ENCODE measurements at regions not wholly inside any gene's neighbourhood (a gene's known extent, or its start where the extent isn't known, plus 50 kb on each side); places are given as distances from the start of the nearest gene placed in this dataset.

DNA sequence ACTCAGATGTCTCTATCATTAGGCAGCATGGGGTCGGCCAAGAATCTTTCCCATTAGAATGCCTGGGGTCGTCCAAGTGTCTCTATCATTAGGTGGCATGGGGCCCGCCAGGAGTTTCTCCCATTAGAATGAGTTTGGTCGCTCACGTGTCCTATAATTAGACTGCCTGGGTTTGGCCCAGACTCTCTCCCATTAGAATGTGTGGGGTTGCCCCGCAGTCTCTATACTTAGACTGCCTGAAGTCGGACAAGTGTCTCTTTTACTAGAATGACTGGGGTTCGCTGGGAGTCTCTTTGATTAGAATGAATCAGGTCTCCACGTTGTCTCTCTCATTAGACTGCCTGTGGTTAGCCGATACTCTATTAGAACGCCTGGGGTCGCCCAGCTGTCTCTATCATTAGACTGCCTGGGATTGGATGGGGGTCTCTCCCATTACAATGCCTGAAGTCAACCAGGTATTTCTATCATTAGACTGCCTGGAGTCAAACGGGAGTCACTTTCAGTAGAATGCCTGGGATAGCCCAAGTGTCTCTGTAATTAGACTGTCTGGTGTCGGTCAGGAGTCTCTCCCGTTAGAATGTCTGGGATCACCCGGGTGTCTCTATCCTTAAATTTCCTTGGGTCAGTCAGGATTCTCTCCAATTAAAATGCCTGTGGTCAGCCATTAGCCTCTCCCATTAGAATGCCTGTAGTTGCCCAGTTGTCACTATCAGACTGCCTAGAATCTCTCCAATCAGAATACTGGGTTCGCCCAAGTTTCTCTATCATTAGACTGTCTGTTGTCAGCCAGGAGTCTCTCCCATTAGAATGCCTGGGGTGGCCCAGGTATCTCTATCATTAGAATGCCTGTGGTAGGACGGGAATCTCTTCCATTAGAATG lies 1454.1 kb downstream of the UQCRFS1 start:
- H3K27ac ChIP-seq, result no peak overlapping the region
- ChIA-PET POLR2A (no interaction called here), CTCF (no interaction called here)
- ATAC-seq (no peak), DNase-seq (ENCODE audit: low read depth in 1 of 2, low spot score in 1 of 2) (no peak), FAIRE-seq (no peak)
- H3K4me2 ChIP-seq, result no peak overlapping the region
- no peaks in the 10 kb centered on the region for H3K4me1 ChIP-seq
- H3K4me3 ChIP-seq, result no peak overlapping the region
- TF ChIP-seq KDM5A (IDR thresholded peaks at IDR 0.05), result no peak
- TF ChIP-seq, protein P1, sequence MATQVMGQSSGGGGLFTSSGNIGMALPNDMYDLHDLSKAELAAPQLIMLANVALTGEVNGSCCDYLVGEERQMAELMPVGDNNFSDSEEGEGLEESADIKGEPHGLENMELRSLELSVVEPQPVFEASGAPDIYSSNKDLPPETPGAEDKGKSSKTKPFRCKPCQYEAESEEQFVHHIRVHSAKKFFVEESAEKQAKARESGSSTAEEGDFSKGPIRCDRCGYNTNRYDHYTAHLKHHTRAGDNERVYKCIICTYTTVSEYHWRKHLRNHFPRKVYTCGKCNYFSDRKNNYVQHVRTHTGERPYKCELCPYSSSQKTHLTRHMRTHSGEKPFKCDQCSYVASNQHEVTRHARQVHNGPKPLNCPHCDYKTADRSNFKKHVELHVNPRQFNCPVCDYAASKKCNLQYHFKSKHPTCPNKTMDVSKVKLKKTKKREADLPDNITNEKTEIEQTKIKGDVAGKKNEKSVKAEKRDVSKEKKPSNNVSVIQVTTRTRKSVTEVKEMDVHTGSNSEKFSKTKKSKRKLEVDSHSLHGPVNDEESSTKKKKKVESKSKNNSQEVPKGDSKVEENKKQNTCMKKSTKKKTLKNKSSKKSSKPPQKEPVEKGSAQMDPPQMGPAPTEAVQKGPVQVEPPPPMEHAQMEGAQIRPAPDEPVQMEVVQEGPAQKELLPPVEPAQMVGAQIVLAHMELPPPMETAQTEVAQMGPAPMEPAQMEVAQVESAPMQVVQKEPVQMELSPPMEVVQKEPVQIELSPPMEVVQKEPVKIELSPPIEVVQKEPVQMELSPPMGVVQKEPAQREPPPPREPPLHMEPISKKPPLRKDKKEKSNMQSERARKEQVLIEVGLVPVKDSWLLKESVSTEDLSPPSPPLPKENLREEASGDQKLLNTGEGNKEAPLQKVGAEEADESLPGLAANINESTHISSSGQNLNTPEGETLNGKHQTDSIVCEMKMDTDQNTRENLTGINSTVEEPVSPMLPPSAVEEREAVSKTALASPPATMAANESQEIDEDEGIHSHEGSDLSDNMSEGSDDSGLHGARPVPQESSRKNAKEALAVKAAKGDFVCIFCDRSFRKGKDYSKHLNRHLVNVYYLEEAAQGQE (IDR thresholded peaks at IDR 0.05), result no peak
- TF ChIP-seq GATA3 (IDR thresholded peaks at IDR 0.05; ENCODE audit: borderline replicate concordance), result no peak
- no peak for TF ChIP-seq CHD4 (IDR thresholded peaks at IDR 0.05; ENCODE audit: borderline replicate concordance)
- TF ChIP-seq, protein P2, sequence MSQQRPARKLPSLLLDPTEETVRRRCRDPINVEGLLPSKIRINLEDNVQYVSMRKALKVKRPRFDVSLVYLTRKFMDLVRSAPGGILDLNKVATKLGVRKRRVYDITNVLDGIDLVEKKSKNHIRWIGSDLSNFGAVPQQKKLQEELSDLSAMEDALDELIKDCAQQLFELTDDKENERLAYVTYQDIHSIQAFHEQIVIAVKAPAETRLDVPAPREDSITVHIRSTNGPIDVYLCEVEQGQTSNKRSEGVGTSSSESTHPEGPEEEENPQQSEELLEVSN (IDR thresholded peaks at IDR 0.05; ENCODE audit: borderline replicate concordance, low read depth), result no peak
- no peak for TF ChIP-seq CEBPB (IDR thresholded peaks at IDR 0.05)
- no peak for TF ChIP-seq SREBF2 (IDR thresholded peaks at IDR 0.05)
- TF ChIP-seq POLR2AphosphoS2 (conservative IDR thresholded peaks at IDR 0.05; ENCODE audit: low read length), result no peak
- no peak for TF ChIP-seq SMC3 (IDR thresholded peaks at IDR 0.05)
- TF ChIP-seq FOXS1 (CRISPR knock-in tag; IDR thresholded peaks at IDR 0.05), result no peak
- TF ChIP-seq, protein P3, sequence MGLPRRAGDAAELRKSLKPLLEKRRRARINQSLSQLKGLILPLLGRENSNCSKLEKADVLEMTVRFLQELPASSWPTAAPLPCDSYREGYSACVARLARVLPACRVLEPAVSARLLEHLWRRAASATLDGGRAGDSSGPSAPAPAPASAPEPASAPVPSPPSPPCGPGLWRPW (IDR thresholded peaks at IDR 0.05), result no peak
- TF ChIP-seq MYC (IDR thresholded peaks at IDR 0.05; ENCODE audit: borderline replicate concordance, low read length), result no peak
- no peak for TF ChIP-seq KDM1A (IDR thresholded peaks at IDR 0.05; ENCODE audit: low read depth)
- no peak for TF ChIP-seq CHD2 (IDR thresholded peaks at IDR 0.05; ENCODE audit: low read length, partially characterized antibody)
- TF ChIP-seq POLR2A (IDR thresholded peaks at IDR 0.05; ENCODE audit: low read length), result no peak
- no peak for TF ChIP-seq HOXB5 (CRISPR knock-in tag; IDR thresholded peaks at IDR 0.05)
- H3K9me3 ChIP-seq, result peaks cover 66% of the 10 kb centered on the region
- 79% methylated on average over 18 of the region's 18 CpGs for WGBS (ENCODE audit: missing lambda C conversion rate)

DNA sequence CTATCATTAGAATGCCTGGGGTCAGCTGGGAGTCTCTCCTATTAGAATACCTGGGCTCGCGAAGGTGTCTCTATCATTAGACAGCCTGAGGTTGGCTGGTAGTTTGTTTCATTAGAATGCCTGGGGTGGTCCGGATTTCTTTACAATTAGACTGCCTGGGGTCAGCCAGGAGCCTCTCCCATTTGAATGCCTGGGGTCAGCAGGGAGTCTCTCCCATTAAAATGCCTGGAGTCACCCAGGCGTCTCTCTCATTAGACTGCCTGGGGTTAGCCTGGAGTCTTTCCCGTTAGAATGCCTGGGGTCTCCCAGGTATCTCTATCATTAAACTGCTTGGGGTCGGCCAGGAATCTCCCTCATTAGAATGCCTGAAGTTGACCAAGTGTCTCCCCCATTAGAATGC lies 1458.3 kb downstream of the UQCRFS1 start:
- DNase-seq (ENCODE audit: low read depth in 1 of 2, low spot score in 1 of 2) (no peak), ATAC-seq (no peak), FAIRE-seq (no peak)
- TF ChIP-seq, protein P4, sequence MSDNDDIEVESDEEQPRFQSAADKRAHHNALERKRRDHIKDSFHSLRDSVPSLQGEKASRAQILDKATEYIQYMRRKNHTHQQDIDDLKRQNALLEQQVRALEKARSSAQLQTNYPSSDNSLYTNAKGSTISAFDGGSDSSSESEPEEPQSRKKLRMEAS (IDR thresholded peaks at IDR 0.05), result no peak
- TF ChIP-seq FOXS1 (CRISPR knock-in tag; IDR thresholded peaks at IDR 0.05), result no peak
- TF ChIP-seq BHLHE40 (IDR thresholded peaks at IDR 0.05; ENCODE audit: low read depth, low read length), result no peak
- no peak for TF ChIP-seq RFX5 (IDR thresholded peaks at IDR 0.05)
- TF ChIP-seq, protein P5, sequence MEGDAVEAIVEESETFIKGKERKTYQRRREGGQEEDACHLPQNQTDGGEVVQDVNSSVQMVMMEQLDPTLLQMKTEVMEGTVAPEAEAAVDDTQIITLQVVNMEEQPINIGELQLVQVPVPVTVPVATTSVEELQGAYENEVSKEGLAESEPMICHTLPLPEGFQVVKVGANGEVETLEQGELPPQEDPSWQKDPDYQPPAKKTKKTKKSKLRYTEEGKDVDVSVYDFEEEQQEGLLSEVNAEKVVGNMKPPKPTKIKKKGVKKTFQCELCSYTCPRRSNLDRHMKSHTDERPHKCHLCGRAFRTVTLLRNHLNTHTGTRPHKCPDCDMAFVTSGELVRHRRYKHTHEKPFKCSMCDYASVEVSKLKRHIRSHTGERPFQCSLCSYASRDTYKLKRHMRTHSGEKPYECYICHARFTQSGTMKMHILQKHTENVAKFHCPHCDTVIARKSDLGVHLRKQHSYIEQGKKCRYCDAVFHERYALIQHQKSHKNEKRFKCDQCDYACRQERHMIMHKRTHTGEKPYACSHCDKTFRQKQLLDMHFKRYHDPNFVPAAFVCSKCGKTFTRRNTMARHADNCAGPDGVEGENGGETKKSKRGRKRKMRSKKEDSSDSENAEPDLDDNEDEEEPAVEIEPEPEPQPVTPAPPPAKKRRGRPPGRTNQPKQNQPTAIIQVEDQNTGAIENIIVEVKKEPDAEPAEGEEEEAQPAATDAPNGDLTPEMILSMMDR (IDR thresholded peaks at IDR 0.05), result no peak
- TF ChIP-seq HDAC2 (IDR thresholded peaks at IDR 0.05), result no peak
- TF ChIP-seq, protein P2 (IDR thresholded peaks at IDR 0.05; ENCODE audit: borderline replicate concordance, low read depth), result no peak
- no peak for TF ChIP-seq JUN (IDR thresholded peaks at IDR 0.05)
- no peak for TF ChIP-seq CHD4 (IDR thresholded peaks at IDR 0.05; ENCODE audit: borderline replicate concordance)
- no peak for TF ChIP-seq FOSL2 (IDR thresholded peaks at IDR 0.05)
- no peak for TF ChIP-seq FOSL2 (CRISPR knock-in tag; IDR thresholded peaks at IDR 0.05)
- TF ChIP-seq KDM5A (IDR thresholded peaks at IDR 0.05), result no peak
- CTCF ChIA-PET, result no interaction called here
- 62% methylated on average over 6 of the region's 6 CpGs for WGBS (ENCODE audit: missing lambda C conversion rate)
- Histone ChIP-seq H3K27ac (no peak overlapping the region), H3K4me3 (no peak overlapping the region), H3K4me2 (no peak overlapping the region), H3K9me3 (peaks cover 27% of the 10 kb centered on the region), H3K4me1 (no peaks in the 10 kb centered on the region)
- POLR2A ChIA-PET, result no interaction called here

Data from A549 (cell line).